Tibial nerve (tissue), 4 donors: ENCODE measurements at regions not wholly inside any gene's neighbourhood (a gene's known extent, or its start where the extent isn't known, plus 50 kb on each side); places are given as distances from the start of the nearest gene placed in this dataset.

Experiments
- DNase-seq, 2 donors: peaks; one replicate each; pipeline ENCODE4 v3.0.0-alpha.2; 2019; ENCODE audit warnings: low spot score in 2 of 2
- H3K27ac ChIP-seq, 4 donors: fragments of 200-600 bp; sonication (generic) in 3 of 4; one replicate each; pipeline ENCODE4 v1.5.1; 2017 to 2019; ENCODE audit warnings: mild to moderate bottlenecking in 1 of 4
- H3K27me3 ChIP-seq, 2 donors: fragments of 200-600 bp; sonication (generic) in 1 of 2; one replicate each; pipeline versions ENCODE4 v1.5.1 to v1.6.0; 2017 to 2019
- H3K36me3 ChIP-seq, 3 donors: fragments of 200-600 bp; sonication (generic); one replicate each; pipeline ENCODE4 v1.5.1; 2018 to 2019
- H3K4me1 ChIP-seq, 4 donors: fragments of 200-600 bp; sonication (generic) in 3 of 4; one replicate each; pipeline ENCODE4 v1.5.1; 2017 to 2019
- H3K4me3 ChIP-seq, 4 donors: fragments of 200-600 bp; sonication (generic) in 3 of 4; one replicate each; pipeline ENCODE4 v1.5.1; 2017 to 2019; ENCODE audit warnings: mild to moderate bottlenecking in 1 of 4, moderate library complexity in 1 of 4
- H3K9me3 ChIP-seq, 4 donors: fragments of 200-600 bp; sonication (generic) in 3 of 4; one replicate each; pipeline ENCODE4 v1.5.1; 2017 to 2019
- CTCF ChIP-seq, 5 experiments: fragments of 200-600 bp in 3 of 5; fragments of 450-650 bp in 2 of 5; sonication (generic) in 3 of 5; IDR thresholded peaks; one replicate each; pipeline ENCODE4 v1.5.1; 2016 to 2019; ENCODE audit warnings: antibody characterized with exemption in 5 of 5, mild to moderate bottlenecking in 3 of 5, moderate library complexity in 2 of 5
- EP300 ChIP-seq, 2 donors: sonication (generic); formaldehyde crosslinking; IDR thresholded peaks; one replicate each; pipeline ENCODE4 v1.6.1; 2017; ENCODE audit warnings: antibody characterized with exemption in 2 of 2, mild to moderate bottlenecking in 1 of 2
- POLR2A ChIP-seq, 2 donors: fragments of 450-650 bp; IDR thresholded peaks; one replicate each; pipeline ENCODE4 v1.6.1; 2017; ENCODE audit warnings: antibody characterized with exemption in 2 of 2, mild to moderate bottlenecking in 2 of 2, moderate library complexity in 2 of 2
- WGBS, 2 donors: methylation state at CpG; one replicate each; pipeline ENCODE4 v1.1.5; 2018; 5-methylcytosine and 5-hydroxymethylcytosine counted together

- WGBS, 2 donors = 41 to 56% methylated on average over 2 of the region's 2 CpGs
- H3K36me3 ChIP-seq = no peaks in the 10 kb centered on the region
- TF ChIP-seq POLR2A (IDR thresholded peaks at IDR 0.05) = no peak
- TF ChIP-seq CTCF (IDR thresholded peaks at IDR 0.05) = no peak
- no peak for TF ChIP-seq EP300 (IDR thresholded peaks at IDR 0.05)
These were observed 238.0 kb upstream of the EOMES start for GRCh38 chr3:27960133-27960532.

GRCh38 chr3:27963519-27963918, 241.4 kb upstream of the EOMES start:
- whole genome bisulfite sequencing, 2 donors = 89 to 93% methylated on average over 3 of the region's 3 CpGs
- no peaks in the 10 kb centered on the region for H3K4me1 ChIP-seq

More at GRCh38 chr3:27960133-27960532, 238.0 kb upstream of the EOMES start:
- H3K27ac ChIP-seq = no peak overlapping the region
- H3K4me3 ChIP-seq = no peak overlapping the region
- H3K4me1 ChIP-seq = no peaks in the 10 kb centered on the region
- no peaks in the 10 kb centered on the region for H3K27me3 ChIP-seq
- DNase-seq = no peak
- H3K9me3 ChIP-seq = peaks cover 0 to 3% (median 0%) of the 10 kb centered on the region in 4 donors

GRCh38 chr3:27971600-27971999, 249.5 kb upstream of the EOMES start:
- 55 to 60% methylated on average over 5 of the region's 5 CpGs for WGBS, 2 donors
- Histone ChIP-seq H3K4me1 (no peaks in the 10 kb centered on the region), H3K27me3 (no peaks in the 10 kb centered on the region), H3K36me3 (no peaks in the 10 kb centered on the region), H3K4me3 (no peak overlapping the region), H3K9me3 (no peaks in the 10 kb centered on the region), H3K27ac (no peak overlapping the region)
- DNase-seq = no peak
- no peak for TF ChIP-seq POLR2A (IDR thresholded peaks at IDR 0.05)
- no peak for TF ChIP-seq CTCF (IDR thresholded peaks at IDR 0.05)
- no peak for TF ChIP-seq EP300 (IDR thresholded peaks at IDR 0.05)

More at GRCh38 chr3:27963519-27963918, 241.4 kb upstream of the EOMES start:
- Histone ChIP-seq H3K36me3 (no peaks in the 10 kb centered on the region), H3K4me3 (no peak overlapping the region), H3K9me3 (no peaks in the 10 kb centered on the region), H3K27ac (no peak overlapping the region), H3K27me3 (no peaks in the 10 kb centered on the region)
- no peak for TF ChIP-seq EP300 (IDR thresholded peaks at IDR 0.05)
- TF ChIP-seq CTCF (IDR thresholded peaks at IDR 0.05) = no peak
- no peak for TF ChIP-seq POLR2A (IDR thresholded peaks at IDR 0.05)
- DNase-seq = no peak

- no peak for TF ChIP-seq CTCF (IDR thresholded peaks at IDR 0.05)
- TF ChIP-seq EP300 (IDR thresholded peaks at IDR 0.05) = peak in 1 of 2 donors; percentile 51
- no peaks in the 10 kb centered on the region for H3K36me3 ChIP-seq
- no peaks in the 10 kb centered on the region for H3K9me3 ChIP-seq
- no peak overlapping the region for H3K27ac ChIP-seq
- WGBS, 2 donors = 38 to 67% methylated on average over 2 of the region's 2 CpGs
- H3K27me3 ChIP-seq = no peaks in the 10 kb centered on the region
- no peaks in the 10 kb centered on the region for H3K4me1 ChIP-seq
- DNase-seq = peak in 1 of 2 donors; percentile 44
- H3K4me3 ChIP-seq = no peak overlapping the region
These were observed 254.8 kb upstream of the EOMES start for GRCh38 chr3:27976933-27977332.

GRCh38 chr3:27978440-27978839, 256.3 kb upstream of the EOMES start:
- Histone ChIP-seq H3K36me3 (no peaks in the 10 kb centered on the region), H3K4me3 (no peak overlapping the region), H3K9me3 (no peaks in the 10 kb centered on the region), H3K27ac (no peak overlapping the region), H3K4me1 (no peaks in the 10 kb centered on the region), H3K27me3 (no peaks in the 10 kb centered on the region)
- DNase-seq = no peak
- TF ChIP-seq CTCF (IDR thresholded peaks at IDR 0.05) (no peak), POLR2A (IDR thresholded peaks at IDR 0.05) (no peak), EP300 (IDR thresholded peaks at IDR 0.05) (no peak)
- 82 to 87% methylated on average over 3 of the region's 3 CpGs for WGBS, 2 donors
